ENCODE measurements at regions not wholly inside any gene's neighbourhood (a gene's known extent, or its start where the extent isn't known, plus 50 kb on each side); places are given as distances from the start of the nearest gene placed in this dataset.

DNA sequence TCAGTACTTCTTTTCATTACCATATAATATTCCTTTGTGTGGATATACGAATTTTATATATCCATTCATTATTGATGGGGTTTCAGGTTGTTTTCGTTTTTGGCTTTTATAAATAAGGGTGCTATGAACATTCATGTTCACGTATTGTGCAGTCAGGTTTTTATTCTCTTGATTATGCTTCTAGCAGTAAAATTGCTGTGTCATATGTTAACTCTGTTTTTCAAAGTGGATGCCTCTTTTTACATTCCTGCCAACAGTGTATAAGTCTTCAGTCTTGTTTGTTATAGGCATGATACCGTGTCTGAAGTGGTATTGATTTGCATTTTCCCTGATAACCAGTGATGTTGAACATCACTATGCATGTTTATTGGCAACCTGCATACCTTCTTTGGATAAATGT is 127.1 kb upstream of the CNTNAP2 start:
- no peak for DNase-seq (ENCODE audit: low read depth in 1 of 2, low spot score in 2 of 2)
- WGBS, 2 experiments (ENCODE audit: extremely low coverage in 1 of 2, insufficient coverage in 1 of 2, insufficient read length in 1 of 2, insufficient replicate concordance in 2 of 2, low coverage in 1 of 2, low lambda C conversion rate in 2 of 2, missing lambda C conversion rate in 1 of 2) = 84% methylated on average over 4 of the region's 4 CpGs; no CpG with 5 or more reads in 1 of the 2 experiments

More for the DNA sequence above, 127.1 kb upstream of the CNTNAP2 start:
- H3K56ac ChIP-seq (replicated peaks; ENCODE audit: insufficient read length, low read depth, low read length) = no peak overlapping the region
- H2AFZ ChIP-seq (ENCODE audit: low read length) = no peak overlapping the region
- H4K5ac ChIP-seq (ENCODE audit: insufficient read length, low read depth, low read length) = no peak overlapping the region
- H4K8ac ChIP-seq (ENCODE audit: extremely low read depth, insufficient read depth, low read length) = no peak overlapping the region
- H2BK5ac ChIP-seq (ENCODE audit: low read depth, low read length) = no peak overlapping the region
- no peaks in the 10 kb centered on the region for H3K4me1 ChIP-seq (replicated peaks in 1 of 4; ENCODE audit: control insufficient read depth in 3 of 4, insufficient read depth in 4 of 4, low read length in 3 of 4)
- H3K27me3 ChIP-seq (replicated peaks in 1 of 4; ENCODE audit: control insufficient read depth in 3 of 4, extremely low read depth in 1 of 4, insufficient read depth in 3 of 4, low read length in 3 of 4) = peaks cover 0 to 2% (median 0%) of the 10 kb centered on the region in 4 experiments; a peak in 1 of 7 replicates
- H2BK20ac ChIP-seq (ENCODE audit: low read length) = no peak overlapping the region
- H4K20me1 ChIP-seq (replicated peaks in 1 of 2; ENCODE audit: control insufficient read depth in 1 of 2, insufficient read depth in 2 of 2, low read length in 2 of 2) = no peaks in the 10 kb centered on the region
- no peak overlapping the region for H3K18ac ChIP-seq (ENCODE audit: extremely low read depth, low read length)
- no peak overlapping the region for H3K14ac ChIP-seq (ENCODE audit: insufficient read length)
- no peak overlapping the region for H3K4me3 ChIP-seq (ENCODE audit: extremely low read depth in 1 of 4, insufficient read depth in 2 of 4, low read depth in 3 of 4, low read length in 4 of 4)
- no peaks in the 10 kb centered on the region for H3K79me2 ChIP-seq (ENCODE audit: control insufficient read depth in 1 of 2, insufficient read depth in 2 of 2, low read length in 2 of 2)
- TF ChIP-seq TBP (IDR thresholded peaks at IDR 0.05; ENCODE audit: low read depth, low read length) (no peak), EP300 (IDR thresholded peaks at IDR 0.05; ENCODE audit: borderline replicate concordance in 1 of 2, low read depth in 2 of 2, low read length in 2 of 2) (no peak), KDM1A (IDR thresholded peaks at IDR 0.05; ENCODE audit: borderline replicate concordance, low read length) (no peak), RNF2 (IDR thresholded peaks at IDR 0.05; ENCODE audit: borderline replicate concordance, low read depth, low read length, missing control alignments, poor library complexity, severe bottlenecking) (no peak)
- no peak overlapping the region for H4K91ac ChIP-seq (replicated peaks; ENCODE audit: insufficient read length, low read length)
- H2AK5ac ChIP-seq (ENCODE audit: low read depth, low read length) = no peak overlapping the region
- H2BK120ac ChIP-seq (replicated peaks; ENCODE audit: low read depth, low read length) = no peak overlapping the region
- no peak overlapping the region for H3K23ac ChIP-seq (ENCODE audit: insufficient read length)
- H3K4me2 ChIP-seq (ENCODE audit: insufficient read depth in 1 of 2, low read depth in 2 of 2, low read length in 2 of 2) = no peak overlapping the region
- FAIRE-seq = no peak
- no peak overlapping the region for H3K4ac ChIP-seq (replicated peaks; ENCODE audit: insufficient read length, low read depth, low read length)
- H2BK15ac ChIP-seq (ENCODE audit: low read length) = no peak overlapping the region
- POLR2A ChIA-PET (ENCODE audit: partially characterized antibody) = no interaction called here
- H3K9me3 ChIP-seq (ENCODE audit: insufficient read depth in 2 of 2, low read depth in 1 of 2, low read length in 1 of 2) = no peaks in the 10 kb centered on the region
- H2BK12ac ChIP-seq (ENCODE audit: low read depth, low read length) = no peak overlapping the region
- CTCF ChIA-PET (ENCODE audit: partially characterized antibody) = no interaction called here
- H3K27ac ChIP-seq (ENCODE audit: low read depth, low read length) = no peak overlapping the region
- H3K23me2 ChIP-seq (ENCODE audit: low read depth, low read length) = no peaks in the 10 kb centered on the region
- no peaks in the 10 kb centered on the region for H3K36me3 ChIP-seq (ENCODE audit: control insufficient read depth in 2 of 4, insufficient read depth in 4 of 4, low read length in 3 of 4)
- no peaks in the 10 kb centered on the region for H3K79me1 ChIP-seq (ENCODE audit: low read depth, low read length)
- H3K9ac ChIP-seq (replicated peaks in 1 of 4; ENCODE audit: extremely low read depth in 1 of 4, low read depth in 3 of 4, low read length in 3 of 4) = no peak overlapping the region
